ENCODE measurements at regions not wholly inside any gene's neighbourhood (a gene's known extent, or its start where the extent isn't known, plus 50 kb on each side); places are given as distances from the start of the nearest gene placed in this dataset.

DNA sequence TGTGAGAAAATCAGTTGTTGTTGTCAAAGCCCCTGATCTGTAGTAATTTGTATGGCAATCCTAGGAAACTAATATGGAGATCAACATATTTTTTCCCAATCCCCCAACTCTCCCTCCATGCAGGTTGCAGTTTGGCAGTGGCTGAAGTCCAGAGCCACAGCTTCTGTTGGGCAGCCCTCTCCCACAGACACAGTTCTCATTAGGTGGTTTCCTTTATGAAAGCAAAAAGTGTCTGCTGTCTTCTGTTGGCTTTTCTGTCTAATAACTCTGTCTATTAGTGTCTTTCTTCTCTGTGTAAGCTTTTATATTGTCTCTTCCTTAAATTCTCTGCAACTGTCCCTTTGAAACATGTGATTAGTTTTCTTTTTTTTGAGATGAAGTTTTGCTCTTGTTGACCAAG lies 914.3 kb upstream of the NCAM2 start:
- intact Hi-C loops (cut with micrococcal nuclease), result no loop called here

DNA sequence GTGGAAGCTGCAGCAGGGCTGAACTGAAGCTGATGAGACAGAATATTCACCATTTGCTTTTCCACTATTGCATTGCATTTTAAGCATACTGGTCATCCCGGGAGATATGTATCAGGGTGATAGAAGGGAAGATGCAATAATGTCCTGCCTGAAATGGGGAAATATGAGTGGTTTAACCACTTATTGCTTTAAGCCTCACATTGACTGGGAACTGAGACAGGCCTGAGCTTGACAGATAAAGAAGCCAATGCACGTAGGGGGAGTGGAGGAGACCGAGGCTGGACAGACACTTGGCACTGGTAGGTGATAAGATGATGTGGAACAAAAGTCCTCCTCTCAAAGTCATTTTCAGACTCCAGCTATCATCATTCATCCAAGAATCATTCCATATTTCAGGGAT lies 911.7 kb upstream of the NCAM2 start:
- H3K36me3 ChIP-seq (ENCODE audit: control insufficient read depth in 1 of 2, insufficient read depth in 2 of 2, low read length in 2 of 2), result no peaks in the 10 kb centered on the region
- CTCF ChIA-PET, result no interaction called here
- intact Hi-C loops (cut with micrococcal nuclease), result no loop called here
- H3K27me3 ChIP-seq (ENCODE audit: insufficient read depth, low read length), result no peaks in the 10 kb centered on the region
- DNase-seq (ENCODE audit: low read depth, low spot score) (no peak), ATAC-seq (no peak)
- no TSS peak for BruUV-seq (replicated peaks)
- POLR2A ChIA-PET, result no interaction called here
- no peak for TF ChIP-seq RAD21 (IDR thresholded peaks at IDR 0.05; ENCODE audit: low read depth)
- no peak for TF ChIP-seq EZH2 (IDR thresholded peaks at IDR 0.05)
- TF ChIP-seq, protein P1, sequence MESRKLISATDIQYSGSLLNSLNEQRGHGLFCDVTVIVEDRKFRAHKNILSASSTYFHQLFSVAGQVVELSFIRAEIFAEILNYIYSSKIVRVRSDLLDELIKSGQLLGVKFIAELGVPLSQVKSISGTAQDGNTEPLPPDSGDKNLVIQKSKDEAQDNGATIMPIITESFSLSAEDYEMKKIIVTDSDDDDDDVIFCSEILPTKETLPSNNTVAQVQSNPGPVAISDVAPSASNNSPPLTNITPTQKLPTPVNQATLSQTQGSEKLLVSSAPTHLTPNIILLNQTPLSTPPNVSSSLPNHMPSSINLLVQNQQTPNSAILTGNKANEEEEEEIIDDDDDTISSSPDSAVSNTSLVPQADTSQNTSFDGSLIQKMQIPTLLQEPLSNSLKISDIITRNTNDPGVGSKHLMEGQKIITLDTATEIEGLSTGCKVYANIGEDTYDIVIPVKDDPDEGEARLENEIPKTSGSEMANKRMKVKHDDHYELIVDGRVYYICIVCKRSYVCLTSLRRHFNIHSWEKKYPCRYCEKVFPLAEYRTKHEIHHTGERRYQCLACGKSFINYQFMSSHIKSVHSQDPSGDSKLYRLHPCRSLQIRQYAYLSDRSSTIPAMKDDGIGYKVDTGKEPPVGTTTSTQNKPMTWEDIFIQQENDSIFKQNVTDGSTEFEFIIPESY (IDR thresholded peaks at IDR 0.05; ENCODE audit: extremely low read depth, insufficient replicate concordance, low read length), result no peak
- TF ChIP-seq CBX3 (IDR thresholded peaks at IDR 0.05; ENCODE audit: low read depth), result no peak
- TF ChIP-seq EZH2phosphoT487 (IDR thresholded peaks at IDR 0.05; ENCODE audit: borderline replicate concordance), result no peak
- no peak for TF ChIP-seq POLR2AphosphoS5 (IDR thresholded peaks at IDR 0.05; ENCODE audit: low read depth, low read length)
- no peak for TF ChIP-seq JUND (IDR thresholded peaks at IDR 0.05)
- TF ChIP-seq ZFX (IDR thresholded peaks at IDR 0.05), result no peak
- no peak for TF ChIP-seq ELF1 (IDR thresholded peaks at IDR 0.05; ENCODE audit: borderline replicate concordance, low read depth)
- no peak for TF ChIP-seq ZNF274 (IDR thresholded peaks at IDR 0.05; ENCODE audit: low read depth, low read length)
- H3K79me2 ChIP-seq (ENCODE audit: insufficient read depth, low read length), result no peaks in the 10 kb centered on the region
- H3K4me2 ChIP-seq (ENCODE audit: low read length), result no peak overlapping the region
- RAD21 ChIA-PET (ENCODE audit: low non-redundant PET in 1 of 2, low total read pairs in 2 of 2, uncharacterized antibody in 2 of 2, unreplicated experiment in 2 of 2), result no interaction called here
- no peak overlapping the region for H2AFZ ChIP-seq (ENCODE audit: low read depth, low read length, poor library complexity, severe bottlenecking)
- H3K27ac ChIP-seq (ENCODE audit: low read depth, low read length), result no peak overlapping the region
- no peak overlapping the region for H3K9ac ChIP-seq (ENCODE audit: low read length)
- peaks cover 9 to 39% of the 10 kb centered on the region in 2 experiments; a peak in 3 of 4 replicates for H3K9me3 ChIP-seq (ENCODE audit: control insufficient read depth in 1 of 2, insufficient read depth in 1 of 2, low read depth in 1 of 2, low read length in 2 of 2)
- H4K20me1 ChIP-seq (ENCODE audit: insufficient read depth), result no peaks in the 10 kb centered on the region
- H3K4me1 ChIP-seq (ENCODE audit: control insufficient read depth in 1 of 2, insufficient read depth in 2 of 2, low read length in 2 of 2), result no peaks in the 10 kb centered on the region
- H3K4me3 ChIP-seq (replicated peaks in 1 of 2; ENCODE audit: low read depth in 1 of 2, low read length in 2 of 2), result no peak overlapping the region
- H3K9me2 ChIP-seq (ENCODE audit: insufficient read depth), result no peaks in the 10 kb centered on the region

More for the DNA sequence above, 914.3 kb upstream of the NCAM2 start:
- ATAC-seq (no peak), DNase-seq (ENCODE audit: low read depth, low spot score) (no peak)
- Histone ChIP-seq H3K9me3 (ENCODE audit: control insufficient read depth in 1 of 2, insufficient read depth in 1 of 2, low read depth in 1 of 2, low read length in 2 of 2) (peaks cover 9 to 32% of the 10 kb centered on the region in 2 experiments; a peak in 3 of 4 replicates), H3K4me3 (replicated peaks in 1 of 2; ENCODE audit: low read depth in 1 of 2, low read length in 2 of 2) (no peak overlapping the region), H3K9me2 (ENCODE audit: insufficient read depth) (no peaks in the 10 kb centered on the region), H3K4me1 (ENCODE audit: control insufficient read depth in 1 of 2, insufficient read depth in 2 of 2, low read length in 2 of 2) (no peaks in the 10 kb centered on the region), H3K4me2 (ENCODE audit: low read length) (no peak overlapping the region), H2AFZ (ENCODE audit: low read depth, low read length, poor library complexity, severe bottlenecking) (no peak overlapping the region), H3K9ac (ENCODE audit: low read length) (no peak overlapping the region), H3K27me3 (ENCODE audit: insufficient read depth, low read length) (no peaks in the 10 kb centered on the region), H4K20me1 (ENCODE audit: insufficient read depth) (no peaks in the 10 kb centered on the region), H3K36me3 (ENCODE audit: control insufficient read depth in 1 of 2, insufficient read depth in 2 of 2, low read length in 2 of 2) (no peaks in the 10 kb centered on the region), H3K27ac (ENCODE audit: low read depth, low read length) (no peak overlapping the region), H3K79me2 (ENCODE audit: insufficient read depth, low read length) (no peaks in the 10 kb centered on the region)
- ChIA-PET RAD21 (ENCODE audit: low non-redundant PET in 1 of 2, low total read pairs in 2 of 2, uncharacterized antibody in 2 of 2, unreplicated experiment in 2 of 2) (no interaction called here), POLR2A (no interaction called here), CTCF (no interaction called here)
- no TSS peak for BruUV-seq (replicated peaks)
- TF ChIP-seq SRF (IDR thresholded peaks at IDR 0.05; ENCODE audit: low read depth) (no peak), TCF7L2 (IDR thresholded peaks at IDR 0.05; ENCODE audit: borderline replicate concordance, extremely low read depth, insufficient read depth, insufficient read length) (no peak), ELF1 (IDR thresholded peaks at IDR 0.05; ENCODE audit: borderline replicate concordance, low read depth) (no peak), SP1 (IDR thresholded peaks at IDR 0.05; ENCODE audit: low read depth) (no peak), EZH2phosphoT487 (IDR thresholded peaks at IDR 0.05; ENCODE audit: borderline replicate concordance) (no peak), ZNF274 (IDR thresholded peaks at IDR 0.05; ENCODE audit: low read depth, low read length) (no peak), CBX3 (IDR thresholded peaks at IDR 0.05; ENCODE audit: low read depth) (no peak)
- TF ChIP-seq, protein P2, sequence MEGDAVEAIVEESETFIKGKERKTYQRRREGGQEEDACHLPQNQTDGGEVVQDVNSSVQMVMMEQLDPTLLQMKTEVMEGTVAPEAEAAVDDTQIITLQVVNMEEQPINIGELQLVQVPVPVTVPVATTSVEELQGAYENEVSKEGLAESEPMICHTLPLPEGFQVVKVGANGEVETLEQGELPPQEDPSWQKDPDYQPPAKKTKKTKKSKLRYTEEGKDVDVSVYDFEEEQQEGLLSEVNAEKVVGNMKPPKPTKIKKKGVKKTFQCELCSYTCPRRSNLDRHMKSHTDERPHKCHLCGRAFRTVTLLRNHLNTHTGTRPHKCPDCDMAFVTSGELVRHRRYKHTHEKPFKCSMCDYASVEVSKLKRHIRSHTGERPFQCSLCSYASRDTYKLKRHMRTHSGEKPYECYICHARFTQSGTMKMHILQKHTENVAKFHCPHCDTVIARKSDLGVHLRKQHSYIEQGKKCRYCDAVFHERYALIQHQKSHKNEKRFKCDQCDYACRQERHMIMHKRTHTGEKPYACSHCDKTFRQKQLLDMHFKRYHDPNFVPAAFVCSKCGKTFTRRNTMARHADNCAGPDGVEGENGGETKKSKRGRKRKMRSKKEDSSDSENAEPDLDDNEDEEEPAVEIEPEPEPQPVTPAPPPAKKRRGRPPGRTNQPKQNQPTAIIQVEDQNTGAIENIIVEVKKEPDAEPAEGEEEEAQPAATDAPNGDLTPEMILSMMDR (IDR thresholded peaks at IDR 0.05 in 2 of 3, conservative IDR thresholded peaks at IDR 0.05 in 1 of 3; ENCODE audit: borderline replicate concordance in 1 of 3, insufficient read depth in 1 of 3, low read depth in 2 of 3, low read length in 2 of 3), result no peak

All from HCT116 (cell line).